Stimulated activated CD4-positive, alpha-beta T cell treated with anti-CD3 and anti-CD28 coated beads, Interleukin-4, amount 100 ng/mL, for 48 hours (primary cell): ENCODE measurements at regions not wholly inside any gene's neighbourhood (a gene's known extent, or its start where the extent isn't known, plus 50 kb on each side); places are given as distances from the start of the nearest gene placed in this dataset.
"Not testable (repeated sequence)": the region's sequence is repeated elsewhere in the genome, so short reads cannot be mapped to it uniquely, and the experiment has no call there.

ENCODE experiments used
- DNase-seq, 2 donors: peaks; one replicate each; pipeline ENCODE4 v3.0.0-alpha.2; 2020; ENCODE audit warnings: low read depth in 2 of 2

- no peak for DNase-seq
Observed at GRCh38 chr4:159937595-159937994, 834.7 kb downstream of the RAPGEF2 start.

GRCh38 chr4:159939681-159940080 lies 836.8 kb downstream of the RAPGEF2 start:
- not testable (repeated sequence) for DNase-seq

- DNase-seq, result no peak
Observed at GRCh38 chr4:159941076-159941475, 838.2 kb downstream of the RAPGEF2 start.

- DNase-seq, result no peak
Observed at GRCh38 chr4:159944477-159944876, 841.6 kb downstream of the RAPGEF2 start.

GRCh38 chr4:159946983-159947615 lies 844.2 kb downstream of the RAPGEF2 start:
- no peak for DNase-seq

GRCh38 chr4:159950707-159951106 lies 847.8 kb downstream of the RAPGEF2 start:
- no peak for DNase-seq

- DNase-seq, result no peak
Observed at GRCh38 chr4:159966746-159967145, 863.9 kb downstream of the RAPGEF2 start.

GRCh38 chr4:159976871-159977482 lies 874.1 kb downstream of the RAPGEF2 start:
- not testable (repeated sequence) for DNase-seq

GRCh38 chr4:159977907-159978617 lies 875.2 kb downstream of the RAPGEF2 start:
- no peak for DNase-seq

- DNase-seq, result no peak
Observed at GRCh38 chr4:159979351-159979750, 876.5 kb downstream of the RAPGEF2 start.

GRCh38 chr4:159979953-159980352 lies 877.1 kb downstream of the RAPGEF2 start:
- DNase-seq, result no peak

GRCh38 chr4:159980826-159981468 lies 878.1 kb downstream of the RAPGEF2 start:
- no peak for DNase-seq

GRCh38 chr4:159981469-159981856 lies 878.6 kb downstream of the RAPGEF2 start:
- DNase-seq, result no peak

GRCh38 chr4:159983082-159983481 lies 880.2 kb downstream of the RAPGEF2 start:
- no peak for DNase-seq

GRCh38 chr4:160009656-160010493 lies 907.0 kb downstream of the RAPGEF2 start:
- DNase-seq, result no peak

- no peak for DNase-seq
Observed at GRCh38 chr4:160019936-160020335, 917.1 kb downstream of the RAPGEF2 start.

- DNase-seq, result no peak
Observed at GRCh38 chr4:160020804-160021203, 917.9 kb downstream of the RAPGEF2 start.

GRCh38 chr4:160021870-160022269 lies 919.0 kb downstream of the RAPGEF2 start:
- no peak for DNase-seq

GRCh38 chr4:160026721-160027120 lies 923.8 kb downstream of the RAPGEF2 start:
- DNase-seq, result no peak

GRCh38 chr4:160034501-160034900 lies 931.6 kb downstream of the RAPGEF2 start:
- no peak for DNase-seq

- no peak for DNase-seq
Observed at GRCh38 chr4:160038615-160039014, 935.7 kb downstream of the RAPGEF2 start.

GRCh38 chr4:160044693-160045092 lies 941.8 kb downstream of the RAPGEF2 start:
- no peak for DNase-seq
